Thyroid gland (tissue), 4 donors: ENCODE measurements at regions not wholly inside any gene's neighbourhood (a gene's known extent, or its start where the extent isn't known, plus 50 kb on each side); places are given as distances from the start of the nearest gene placed in this dataset.

ENCODE experiments used
- DNase-seq, 2 donors: peaks; one replicate each; pipeline ENCODE4 v3.0.0-alpha.2; 2019
- H3K27ac ChIP-seq, 3 donors: fragments of 200-600 bp; sonication (generic); 1 replicate in 2 of 3; 2 replicates in 1 of 3; pipeline ENCODE4 v1.5.1; 2016 to 2019; ENCODE audit warnings: mild to moderate bottlenecking in 1 of 3, moderate library complexity in 1 of 3
- H3K27me3 ChIP-seq: fragments of 200-600 bp; sonication (generic); one replicate; pipeline ENCODE4 v1.5.1; 2019
- H3K36me3 ChIP-seq, 2 donors: fragments of 200-600 bp; sonication (generic); one replicate each; pipeline ENCODE4 v1.5.1; 2016 to 2019
- H3K4me1 ChIP-seq, 2 donors: fragments of 200-600 bp; sonication (generic); one replicate each; pipeline ENCODE4 v1.5.1; 2017 to 2019
- H3K4me3 ChIP-seq, 3 donors: fragments of 200-600 bp; sonication (generic); replicated peaks in 1 of 3; 1 replicate in 2 of 3; 2 replicates in 1 of 3; pipeline ENCODE4 v1.5.1; 2016; ENCODE audit warnings: mild to moderate bottlenecking in 1 of 3
- H3K9me3 ChIP-seq: fragments of 200-600 bp; sonication (generic); one replicate; pipeline ENCODE4 v1.5.1; 2017
- POLR2A ChIP-seq, 2 donors: fragments of 450-650 bp; IDR thresholded peaks; one replicate each; pipeline ENCODE4 v1.6.1; 2017; ENCODE audit warnings: antibody characterized with exemption in 2 of 2, mild to moderate bottlenecking in 2 of 2, moderate library complexity in 1 of 2
- WGBS, 2 donors: methylation state at CpG; one replicate each; pipeline ENCODE4 v1.1.5; 2017; 5-methylcytosine and 5-hydroxymethylcytosine counted together
- intact Hi-C: fragments of 100-400 bp; cut with DNase I; formaldehyde crosslinking; loops from one replicate; pipeline ENCODE4 v1.15.1; 2023
- TF ChIP-seq, protein P1 (sequence below), 6 experiments: fragments of 200-600 bp in 3 of 6; fragments of 450-650 bp in 3 of 6; sonication (generic) in 3 of 6; IDR thresholded peaks; one replicate each; pipeline ENCODE4 v1.5.1; 2016 to 2019; ENCODE audit warnings: antibody characterized with exemption in 6 of 6, mild to moderate bottlenecking in 2 of 6, inconsistent platforms in 1 of 6, moderate library complexity in 1 of 6

DNA sequence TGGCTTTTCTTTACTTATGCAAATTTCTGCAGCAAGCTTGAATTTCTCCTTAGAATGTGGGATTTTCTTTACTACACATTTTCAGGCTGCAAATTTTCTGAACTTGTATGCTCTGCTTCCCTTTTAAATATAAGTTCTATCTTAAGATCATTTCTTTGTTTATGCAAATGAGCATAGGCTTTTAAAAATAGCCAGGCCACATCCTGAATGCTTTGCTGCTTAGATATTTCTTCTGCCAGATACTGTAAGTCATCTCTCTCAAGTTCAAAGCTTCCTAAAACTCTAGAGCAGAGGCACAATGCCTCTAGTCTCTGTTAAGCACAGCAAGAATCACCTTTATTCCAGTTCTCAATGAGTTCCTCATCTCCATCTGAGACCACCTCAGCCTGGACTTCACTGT, 685.9 kb upstream of the LRRC4C start:
- DNase-seq = no peak
- Histone ChIP-seq H3K36me3 (no peaks in the 10 kb centered on the region), H3K4me1 (no peaks in the 10 kb centered on the region), H3K4me3 (no peak overlapping the region), H3K27ac (no peak overlapping the region), H3K27me3 (no peaks in the 10 kb centered on the region), H3K9me3 (no peaks in the 10 kb centered on the region)
- TF ChIP-seq, protein P1, sequence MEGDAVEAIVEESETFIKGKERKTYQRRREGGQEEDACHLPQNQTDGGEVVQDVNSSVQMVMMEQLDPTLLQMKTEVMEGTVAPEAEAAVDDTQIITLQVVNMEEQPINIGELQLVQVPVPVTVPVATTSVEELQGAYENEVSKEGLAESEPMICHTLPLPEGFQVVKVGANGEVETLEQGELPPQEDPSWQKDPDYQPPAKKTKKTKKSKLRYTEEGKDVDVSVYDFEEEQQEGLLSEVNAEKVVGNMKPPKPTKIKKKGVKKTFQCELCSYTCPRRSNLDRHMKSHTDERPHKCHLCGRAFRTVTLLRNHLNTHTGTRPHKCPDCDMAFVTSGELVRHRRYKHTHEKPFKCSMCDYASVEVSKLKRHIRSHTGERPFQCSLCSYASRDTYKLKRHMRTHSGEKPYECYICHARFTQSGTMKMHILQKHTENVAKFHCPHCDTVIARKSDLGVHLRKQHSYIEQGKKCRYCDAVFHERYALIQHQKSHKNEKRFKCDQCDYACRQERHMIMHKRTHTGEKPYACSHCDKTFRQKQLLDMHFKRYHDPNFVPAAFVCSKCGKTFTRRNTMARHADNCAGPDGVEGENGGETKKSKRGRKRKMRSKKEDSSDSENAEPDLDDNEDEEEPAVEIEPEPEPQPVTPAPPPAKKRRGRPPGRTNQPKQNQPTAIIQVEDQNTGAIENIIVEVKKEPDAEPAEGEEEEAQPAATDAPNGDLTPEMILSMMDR (IDR thresholded peaks at IDR 0.05) = no peak
- TF ChIP-seq POLR2A (IDR thresholded peaks at IDR 0.05) = no peak
- intact Hi-C loops = no loop called here

DNA sequence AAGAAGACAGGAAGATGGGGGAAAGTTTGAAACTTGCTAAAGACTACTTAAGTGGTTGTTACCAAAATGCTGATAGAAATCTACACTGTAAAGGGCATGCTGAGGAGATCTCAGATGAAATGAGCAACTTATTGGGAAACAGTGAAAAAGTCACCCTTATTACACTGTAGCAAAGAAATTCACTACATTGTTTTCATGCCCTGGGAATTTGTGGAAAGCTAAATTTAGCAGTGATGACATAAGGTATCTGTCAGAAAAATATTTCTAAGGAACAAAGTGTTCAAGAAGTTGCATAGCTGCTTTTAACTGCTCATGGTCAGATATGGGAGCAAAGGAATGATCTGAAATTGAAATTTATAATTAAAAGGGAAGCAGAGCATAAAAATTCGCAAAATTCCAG, 702.4 kb upstream of the LRRC4C start:
- Histone ChIP-seq H3K27ac (no peak overlapping the region), H3K4me1 (no peaks in the 10 kb centered on the region), H3K27me3 (no peaks in the 10 kb centered on the region), H3K4me3 (no peak overlapping the region), H3K36me3 (no peaks in the 10 kb centered on the region), H3K9me3 (no peaks in the 10 kb centered on the region)
- TF ChIP-seq POLR2A (IDR thresholded peaks at IDR 0.05) = no peak
- TF ChIP-seq, protein P1 (IDR thresholded peaks at IDR 0.05) = no peak
- no peak for DNase-seq
- intact Hi-C loops = no loop called here
- WGBS, 2 donors = 65 to 67% methylated on average over 1 of the region's 1 CpG

DNA sequence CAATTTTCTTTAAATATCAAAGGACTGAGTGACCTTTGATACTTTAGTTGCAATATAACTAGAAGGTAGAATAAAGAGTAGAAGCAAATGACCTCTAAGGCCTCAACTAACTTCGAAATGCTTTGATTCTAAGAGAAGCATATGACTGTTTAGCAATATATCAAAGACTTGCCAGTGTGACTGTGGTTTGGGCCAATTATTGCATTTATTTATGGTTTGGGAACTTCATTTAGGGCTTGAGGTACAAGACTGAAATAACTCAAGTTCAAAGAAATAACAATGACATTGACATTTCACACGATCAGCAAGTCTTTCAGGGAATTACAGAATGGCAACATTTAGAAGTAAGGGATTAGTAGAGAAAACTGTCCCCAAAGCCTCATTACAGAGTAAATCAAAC, 709.7 kb upstream of the LRRC4C start:
- no peaks in the 10 kb centered on the region for H3K4me1 ChIP-seq
- TF ChIP-seq, protein P1 (IDR thresholded peaks at IDR 0.05) = no peak
- no peak for TF ChIP-seq POLR2A (IDR thresholded peaks at IDR 0.05)
- intact Hi-C loops = no loop called here

DNA sequence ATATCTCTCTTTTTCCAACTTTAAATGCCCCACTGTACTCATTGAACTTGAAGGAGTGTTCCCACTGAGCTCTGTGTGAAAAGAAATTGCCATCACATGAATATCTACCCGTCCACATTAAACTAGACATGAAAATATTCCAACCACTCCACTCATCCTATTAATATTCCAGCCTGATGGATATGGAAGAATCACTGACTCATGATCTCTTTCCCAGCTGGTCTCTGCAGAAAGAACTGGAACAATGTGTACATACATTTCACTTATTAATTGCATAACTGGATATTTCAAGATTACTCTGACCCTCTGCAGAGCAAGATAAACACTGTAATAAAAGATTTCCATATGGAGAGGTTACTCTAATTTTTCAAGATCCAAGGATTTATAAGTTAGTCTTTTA, 711.1 kb upstream of the LRRC4C start:
- no peak overlapping the region for H3K27ac ChIP-seq
- no peak overlapping the region for H3K4me3 ChIP-seq
- no peaks in the 10 kb centered on the region for H3K9me3 ChIP-seq
- H3K27me3 ChIP-seq = no peaks in the 10 kb centered on the region
- TF ChIP-seq, protein P1 (IDR thresholded peaks at IDR 0.05) = no peak
- TF ChIP-seq POLR2A (IDR thresholded peaks at IDR 0.05) = no peak
- H3K4me1 ChIP-seq = no peaks in the 10 kb centered on the region
- intact Hi-C loops = no loop called here
- no peak for DNase-seq
- no peaks in the 10 kb centered on the region for H3K36me3 ChIP-seq
- WGBS, 2 donors = 56 to 59% methylated on average over 1 of the region's 1 CpG

More for the DNA sequence above, 709.7 kb upstream of the LRRC4C start:
- 82 to 86% methylated on average over 2 of the region's 2 CpGs for WGBS, 2 donors
- no peak for DNase-seq
- Histone ChIP-seq H3K36me3 (no peaks in the 10 kb centered on the region), H3K27me3 (no peaks in the 10 kb centered on the region), H3K4me3 (no peak overlapping the region), H3K27ac (no peak overlapping the region), H3K9me3 (no peaks in the 10 kb centered on the region)

DNA sequence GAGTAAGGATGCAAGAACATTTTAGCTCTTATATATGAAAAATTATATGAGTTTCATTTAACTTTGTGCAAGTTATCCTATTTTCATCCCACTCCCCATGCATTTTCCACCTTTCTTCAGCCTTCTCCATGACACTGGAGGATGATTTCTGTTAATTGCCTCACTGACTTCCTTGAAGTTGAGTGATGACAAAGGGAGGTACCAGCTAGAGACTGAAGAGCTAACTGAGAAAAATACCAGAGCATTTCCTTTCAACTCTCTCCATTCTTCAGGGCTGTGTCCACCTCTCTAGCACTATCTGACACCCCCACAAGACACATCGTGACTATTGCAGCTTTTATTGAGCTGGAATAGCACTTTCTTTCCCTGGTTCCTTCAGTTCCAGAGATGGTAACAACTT, 711.6 kb upstream of the LRRC4C start:
- DNase-seq = no peak
- TF ChIP-seq, protein P1 (IDR thresholded peaks at IDR 0.05) = no peak
- no peak for TF ChIP-seq POLR2A (IDR thresholded peaks at IDR 0.05)
- Histone ChIP-seq H3K27ac (no peak overlapping the region), H3K36me3 (no peaks in the 10 kb centered on the region), H3K27me3 (no peaks in the 10 kb centered on the region), H3K9me3 (no peaks in the 10 kb centered on the region), H3K4me1 (no peaks in the 10 kb centered on the region), H3K4me3 (no peak overlapping the region)
- intact Hi-C loops = no loop called here
- WGBS, 2 donors = 73 to 81% methylated on average over 1 of the region's 1 CpG
